SK-N-SH (cell line): ENCODE measurements at regions not wholly inside any gene's neighbourhood (a gene's known extent, or its start where the extent isn't known, plus 50 kb on each side); places are given as distances from the start of the nearest gene placed in this dataset.

ENCODE experiments used
- CTCF ChIA-PET: fragments of 300-600, 350-600 bp; formaldehyde crosslinking; extraction: SDS; loops from one replicate; lab custom pipeline; 2021; lab: Yijun Ruan, JAX
- POLR2A ChIA-PET: fragments of 350-600 bp; sonication (Branson Sonifier 250); formaldehyde crosslinking; extraction: SDS; loops from one replicate; lab custom pipeline; 2020; ENCODE audit warnings: antibody characterized with exemption, inconsistent platforms; lab: Yijun Ruan, JAX
- DNase-seq: peaks from one replicate; pipeline ENCODE4 v3.0.0; 2012
- H2AFZ ChIP-seq: fragments of 200-600 bp; sonication (generic); 2 replicates; pipeline ENCODE4 v1.8.1; 2016; ENCODE audit warnings: antibody characterized with exemption, mild to moderate bottlenecking, low read depth
- H3F3A ChIP-seq: fragments of 200-600 bp; sonication (generic); replicated peaks from 2 replicates; pipeline ENCODE3; 2016; ENCODE audit warnings: antibody characterized with exemption, mild to moderate bottlenecking; ENCODE audit not compliant: insufficient read depth
- H3K27ac ChIP-seq, 2 experiments: fragments of 200-500 bp in 1 of 2; fragments of 200-600 bp in 1 of 2; sonication (Bioruptor generic) in 1 of 2; sonication (generic), shearing (Covaris generic) in 1 of 2; 2 replicates each; pipeline versions ENCODE4 v1.5.1 to v1.6.1; 2014 to 2016; ENCODE audit warnings: low read depth in 2 of 2, inconsistent platforms in 1 of 2, low read length in 1 of 2, mild to moderate bottlenecking in 1 of 2, mixed read lengths in 1 of 2
- H3K27me3 ChIP-seq: fragments of 200-600 bp; sonication (generic), shearing (Covaris generic); 2 replicates; pipeline ENCODE4 v1.6.1; 2016; ENCODE audit warnings: mixed run types; ENCODE audit not compliant: insufficient read depth
- H3K36me3 ChIP-seq, 2 experiments: fragments of 200-500 bp in 1 of 2; fragments of 200-600 bp in 1 of 2; sonication (Bioruptor generic) in 1 of 2; sonication (generic) in 1 of 2; replicated peaks in 1 of 2; 2 replicates each; pipeline versions ENCODE3 to v1.5.1; 2014 to 2016; ENCODE audit warnings: low read length in 1 of 2, mild to moderate bottlenecking in 1 of 2; ENCODE audit not compliant: insufficient read depth in 2 of 2, control insufficient read depth in 1 of 2
- H3K4me1 ChIP-seq, 2 experiments: fragments of 200-500 bp in 1 of 2; fragments of 200-600 bp in 1 of 2; sonication (Bioruptor generic) in 1 of 2; sonication (generic), shearing (Covaris generic) in 1 of 2; 2 replicates each; pipeline versions ENCODE4 v1.5.1 to v1.6.1; 2014 to 2016; ENCODE audit warnings: low read depth in 1 of 2, low read length in 1 of 2, mixed run types in 1 of 2; ENCODE audit not compliant: insufficient read depth in 2 of 2, control insufficient read depth in 1 of 2
- H3K4me2 ChIP-seq: fragments of 200-600 bp; sonication (generic), shearing (Covaris generic); 2 replicates; pipeline ENCODE4 v1.6.1; 2017; ENCODE audit warnings: mixed run types
- H3K4me3 ChIP-seq, 2 experiments: fragments of 200-500 bp in 1 of 2; fragments of 200-600 bp in 1 of 2; sonication (Bioruptor generic) in 1 of 2; sonication (generic), shearing (Covaris generic) in 1 of 2; 2 replicates each; pipeline versions ENCODE4 v1.5.1 to v1.8.1; 2014 to 2016; ENCODE audit warnings: low read depth in 2 of 2, inconsistent platforms in 1 of 2, low read length in 1 of 2, mild to moderate bottlenecking in 1 of 2, mixed read lengths in 1 of 2, moderate library complexity in 1 of 2
- H3K79me2 ChIP-seq: fragments of 200-600 bp; sonication (generic); 2 replicates; pipeline ENCODE4 v1.8.1; 2017; ENCODE audit warnings: mild to moderate bottlenecking; ENCODE audit not compliant: insufficient read depth
- H3K9ac ChIP-seq: fragments of 200-600 bp; sonication (generic); 2 replicates; pipeline ENCODE4 v1.6.1; 2017; ENCODE audit warnings: mixed run types
- H3K9me2 ChIP-seq: fragments of 200-600 bp; sonication (generic); 2 replicates; pipeline ENCODE4 v1.6.1; 2017; ENCODE audit warnings: mixed run types
- H3K9me3 ChIP-seq: fragments of 200-600 bp; sonication (generic); 2 replicates; pipeline ENCODE4 v1.6.1; 2017; ENCODE audit warnings: mixed run types, mild to moderate bottlenecking, moderate library complexity
- H4K20me1 ChIP-seq: fragments of 200-600 bp; sonication (generic); 2 replicates; pipeline ENCODE4 v1.6.1; 2017; ENCODE audit warnings: mild to moderate bottlenecking, mixed run types; ENCODE audit not compliant: insufficient read depth
- ELF1 ChIP-seq: IDR thresholded peaks from 2 replicates; pipeline ENCODE4 v1.4.0; 2012
- FOXM1 ChIP-seq: IDR thresholded peaks from 2 replicates; pipeline ENCODE4 v1.4.0; 2012; ENCODE audit warnings: low read depth, mild to moderate bottlenecking
- GATA2 ChIP-seq: sonication (generic); formaldehyde crosslinking; IDR thresholded peaks from 2 replicates; pipeline ENCODE4 v1.5.0; 2020; ENCODE audit warnings: mild to moderate bottlenecking, missing genetic modification reagents
- MXI1 ChIP-seq: IDR thresholded peaks from 2 replicates; pipeline ENCODE4 v1.6.1; 2012; ENCODE audit warnings: mild to moderate bottlenecking, low read depth, low read length, improper control_type of control experiment
- NFIC ChIP-seq: IDR thresholded peaks from 2 replicates; pipeline ENCODE4 v1.4.0; 2012; ENCODE audit warnings: borderline replicate concordance
- POLR2AphosphoS5 ChIP-seq: IDR thresholded peaks from 2 replicates; pipeline ENCODE4 v1.6.1; 2012; ENCODE audit warnings: low read depth, low read length
- RFX5 ChIP-seq: IDR thresholded peaks from 2 replicates; pipeline ENCODE4 v1.6.1; 2012; ENCODE audit warnings: mild to moderate bottlenecking, improper control_type of control experiment, low read length
- SIN3A ChIP-seq: IDR thresholded peaks from 2 replicates; pipeline ENCODE4 v1.6.1; 2012; ENCODE audit warnings: low read depth, mild to moderate bottlenecking, low read length, moderate library complexity, borderline replicate concordance
- SMC3 ChIP-seq: IDR thresholded peaks from 2 replicates; pipeline ENCODE4 v1.6.1; 2012; ENCODE audit warnings: low read depth, low read length, improper control_type of control experiment
- YY1 ChIP-seq: IDR thresholded peaks from 2 replicates; pipeline ENCODE4 v1.4.0; 2012; ENCODE audit warnings: low read depth, mild to moderate bottlenecking
- WGBS: methylation state at CpG from one replicate; pipeline ENCODE4 v1.1.6; 2017; ENCODE audit warnings: low lambda C conversion rate; 5-methylcytosine and 5-hydroxymethylcytosine counted together
- TF ChIP-seq, protein P1 (sequence below): fragments of 150-350 bp; IDR thresholded peaks from 2 replicates; pipeline ENCODE4 v1.6.1; 2016; ENCODE audit warnings: mild to moderate bottlenecking, low read depth, low read length
- TF ChIP-seq, protein P2 (sequence below): fragments of 150-350 bp; IDR thresholded peaks from 2 replicates; pipeline ENCODE4 v1.6.1; 2017; ENCODE audit warnings: antibody characterized with exemption, low read length, low read depth, borderline replicate concordance
- TF ChIP-seq, protein P3 (sequence below): fragments of 200-600 bp; sonication (generic); IDR thresholded peaks from 2 replicates; pipeline ENCODE4 v1.6.1; 2017; ENCODE audit warnings: antibody characterized with exemption, mild to moderate bottlenecking, moderate library complexity

DNA sequence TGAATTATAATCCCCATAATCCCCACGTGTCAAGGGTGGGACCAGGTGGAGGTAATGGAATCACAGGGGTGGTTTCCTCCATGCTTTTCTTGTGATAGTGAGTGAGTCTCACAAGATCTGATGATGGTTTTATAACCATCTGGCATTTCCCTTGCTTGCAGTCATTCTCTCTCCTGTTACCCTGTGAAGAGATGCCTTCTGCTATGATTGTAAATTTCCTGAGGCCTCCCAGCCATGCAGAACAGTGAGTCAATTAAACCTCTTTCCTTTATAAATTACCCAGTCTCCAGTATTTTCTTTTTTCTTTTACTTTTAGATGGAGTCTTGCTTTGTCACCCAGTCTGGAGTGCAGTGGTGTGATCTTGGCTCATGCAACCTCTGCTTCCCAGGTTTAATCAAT, 182.7 kb upstream of the SEMA6A start (continued):
- TF ChIP-seq, protein P1, sequence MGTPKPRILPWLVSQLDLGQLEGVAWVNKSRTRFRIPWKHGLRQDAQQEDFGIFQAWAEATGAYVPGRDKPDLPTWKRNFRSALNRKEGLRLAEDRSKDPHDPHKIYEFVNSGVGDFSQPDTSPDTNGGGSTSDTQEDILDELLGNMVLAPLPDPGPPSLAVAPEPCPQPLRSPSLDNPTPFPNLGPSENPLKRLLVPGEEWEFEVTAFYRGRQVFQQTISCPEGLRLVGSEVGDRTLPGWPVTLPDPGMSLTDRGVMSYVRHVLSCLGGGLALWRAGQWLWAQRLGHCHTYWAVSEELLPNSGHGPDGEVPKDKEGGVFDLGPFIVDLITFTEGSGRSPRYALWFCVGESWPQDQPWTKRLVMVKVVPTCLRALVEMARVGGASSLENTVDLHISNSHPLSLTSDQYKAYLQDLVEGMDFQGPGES: no peak
- TF ChIP-seq SIN3A (no peak), NFIC (no peak), SMC3 (no peak), POLR2AphosphoS5 (no peak), ELF1 (no peak), YY1 (no peak), MXI1 (no peak), RFX5 (no peak), GATA2 (CRISPR knock-in tag) (no peak), FOXM1 (no peak)
- TF ChIP-seq, protein P2, sequence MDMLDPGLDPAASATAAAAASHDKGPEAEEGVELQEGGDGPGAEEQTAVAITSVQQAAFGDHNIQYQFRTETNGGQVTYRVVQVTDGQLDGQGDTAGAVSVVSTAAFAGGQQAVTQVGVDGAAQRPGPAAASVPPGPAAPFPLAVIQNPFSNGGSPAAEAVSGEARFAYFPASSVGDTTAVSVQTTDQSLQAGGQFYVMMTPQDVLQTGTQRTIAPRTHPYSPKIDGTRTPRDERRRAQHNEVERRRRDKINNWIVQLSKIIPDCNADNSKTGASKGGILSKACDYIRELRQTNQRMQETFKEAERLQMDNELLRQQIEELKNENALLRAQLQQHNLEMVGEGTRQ: no peak

DNA sequence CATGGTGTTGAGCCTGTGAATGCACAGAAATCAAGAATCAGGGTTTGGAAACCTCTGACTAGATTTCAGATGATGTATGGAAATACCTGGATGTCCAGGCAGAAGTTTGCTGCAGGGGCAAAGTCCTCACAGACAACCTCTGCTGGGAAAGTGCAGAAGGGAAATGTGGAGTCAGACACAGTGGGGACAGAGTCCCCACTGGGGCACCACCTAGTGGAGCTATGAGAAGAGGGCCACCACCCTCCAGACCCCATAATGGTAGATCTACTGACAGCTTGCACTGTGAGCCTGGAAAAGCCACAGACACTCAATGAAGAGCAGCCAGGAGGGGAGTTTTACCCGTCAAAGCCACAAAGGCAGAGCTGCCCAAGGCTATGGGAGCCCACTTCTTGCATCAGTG, 181.9 kb upstream of the SEMA6A start:
- no peaks in the 10 kb centered on the region for H3K4me1 ChIP-seq
- no peak overlapping the region for H3K4me2 ChIP-seq
- TF ChIP-seq SIN3A: no peak
- TF ChIP-seq SMC3: no peak
- TF ChIP-seq, protein P3, sequence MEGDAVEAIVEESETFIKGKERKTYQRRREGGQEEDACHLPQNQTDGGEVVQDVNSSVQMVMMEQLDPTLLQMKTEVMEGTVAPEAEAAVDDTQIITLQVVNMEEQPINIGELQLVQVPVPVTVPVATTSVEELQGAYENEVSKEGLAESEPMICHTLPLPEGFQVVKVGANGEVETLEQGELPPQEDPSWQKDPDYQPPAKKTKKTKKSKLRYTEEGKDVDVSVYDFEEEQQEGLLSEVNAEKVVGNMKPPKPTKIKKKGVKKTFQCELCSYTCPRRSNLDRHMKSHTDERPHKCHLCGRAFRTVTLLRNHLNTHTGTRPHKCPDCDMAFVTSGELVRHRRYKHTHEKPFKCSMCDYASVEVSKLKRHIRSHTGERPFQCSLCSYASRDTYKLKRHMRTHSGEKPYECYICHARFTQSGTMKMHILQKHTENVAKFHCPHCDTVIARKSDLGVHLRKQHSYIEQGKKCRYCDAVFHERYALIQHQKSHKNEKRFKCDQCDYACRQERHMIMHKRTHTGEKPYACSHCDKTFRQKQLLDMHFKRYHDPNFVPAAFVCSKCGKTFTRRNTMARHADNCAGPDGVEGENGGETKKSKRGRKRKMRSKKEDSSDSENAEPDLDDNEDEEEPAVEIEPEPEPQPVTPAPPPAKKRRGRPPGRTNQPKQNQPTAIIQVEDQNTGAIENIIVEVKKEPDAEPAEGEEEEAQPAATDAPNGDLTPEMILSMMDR: no peak
- no peak for DNase-seq
- no peak overlapping the region for H3K9ac ChIP-seq
- ChIA-PET CTCF (no interaction called here), POLR2A (no interaction called here)
- no peak overlapping the region for H2AFZ ChIP-seq
- no peaks in the 10 kb centered on the region for H3K27me3 ChIP-seq
- H3K79me2 ChIP-seq: no peaks in the 10 kb centered on the region
- no peaks in the 10 kb centered on the region for H3K9me3 ChIP-seq
- H3K27ac ChIP-seq: no peak overlapping the region
- H3F3A ChIP-seq: no peaks in the 10 kb centered on the region
- H3K4me3 ChIP-seq: no peak overlapping the region
- no peaks in the 10 kb centered on the region for H4K20me1 ChIP-seq
- H3K36me3 ChIP-seq: no peaks in the 10 kb centered on the region
- H3K9me2 ChIP-seq: no peaks in the 10 kb centered on the region
- 22% methylated on average over 1 of the region's 1 CpG for WGBS

DNA sequence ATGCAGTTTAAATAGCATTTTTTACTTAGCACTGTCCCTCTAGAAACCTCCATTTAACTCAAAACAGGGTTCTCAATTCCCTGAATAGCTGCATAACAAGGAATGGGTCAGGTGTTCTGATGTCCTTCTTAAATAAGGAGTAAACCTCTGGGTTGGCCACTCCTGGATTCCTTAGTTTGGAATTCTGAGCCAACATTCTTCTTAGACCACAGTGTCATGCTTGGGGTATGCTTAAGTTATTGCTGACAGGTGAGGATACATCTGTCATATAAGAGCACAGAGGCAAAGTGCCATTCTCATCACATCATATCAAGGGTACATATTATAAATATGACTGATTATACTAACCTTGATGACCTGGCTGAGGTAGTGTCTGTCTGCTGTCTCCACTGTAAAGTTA, 179.9 kb upstream of the SEMA6A start:
- Histone ChIP-seq H3K4me2 (no peak overlapping the region), H3K27me3 (no peaks in the 10 kb centered on the region), H3K9ac (no peak overlapping the region)
- no peak for TF ChIP-seq SMC3
- TF ChIP-seq, protein P2: no peak
- TF ChIP-seq, all 33 proteins: peak for 0
- DNase-seq: no peak
- no peak overlapping the region for H3K27ac ChIP-seq
- H3K9me2 ChIP-seq: no peaks in the 10 kb centered on the region
- H3K4me1 ChIP-seq: no peaks in the 10 kb centered on the region
- no peaks in the 10 kb centered on the region for H3K9me3 ChIP-seq
- ChIA-PET POLR2A (no interaction called here), CTCF (no interaction called here)
- H2AFZ ChIP-seq: no peak overlapping the region
- no peak overlapping the region for H3K4me3 ChIP-seq
- no peaks in the 10 kb centered on the region for H3K36me3 ChIP-seq
- no peaks in the 10 kb centered on the region for H3F3A ChIP-seq
- no peaks in the 10 kb centered on the region for H3K79me2 ChIP-seq
- H4K20me1 ChIP-seq: no peaks in the 10 kb centered on the region
